Choroid plexus epithelial cell (primary cell): ENCODE measurements at regions not wholly inside any gene's neighbourhood (a gene's known extent, or its start where the extent isn't known, plus 50 kb on each side); places are given as distances from the start of the nearest gene placed in this dataset.

Experiments
- DNase-seq: peaks from one replicate; pipeline ENCODE4 v3.0.0-alpha.2; 2010; ENCODE audit warnings: low read depth
- H3K4me3 ChIP-seq: 2 replicates; pipeline ENCODE4 v1.5.1; 2011; ENCODE audit warnings: low read depth, mild to moderate bottlenecking, control low read depth, low read length, moderate library complexity
- CTCF ChIP-seq: conservative IDR thresholded peaks from 2 replicates; pipeline ENCODE4 v1.5.1; 2011; ENCODE audit warnings: low read depth, mild to moderate bottlenecking, control low read depth, inconsistent platforms, low read length, moderate library complexity

- no peak overlapping the region for H3K4me3 ChIP-seq
- no peak for TF ChIP-seq CTCF
- no peak for DNase-seq
Observed at GRCh38 chr2:236714080-236714479, 144.5 kb downstream of the ACKR3 start.

GRCh38 chr2:236715077-236715476 lies 145.5 kb downstream of the ACKR3 start:
- H3K4me3 ChIP-seq = no peak overlapping the region
- DNase-seq = no peak
- no peak for TF ChIP-seq CTCF

- no peak overlapping the region for H3K4me3 ChIP-seq
- TF ChIP-seq CTCF = no peak
- no peak for DNase-seq
Observed at GRCh38 chr2:236715491-236715961, 145.9 kb downstream of the ACKR3 start.

- H3K4me3 ChIP-seq = no peak overlapping the region
- TF ChIP-seq CTCF = no peak
- DNase-seq = no peak
Observed at GRCh38 chr2:236717120-236717519, 147.5 kb downstream of the ACKR3 start.

GRCh38 chr2:236717729-236718128 lies 148.1 kb downstream of the ACKR3 start:
- no peak for TF ChIP-seq CTCF
- DNase-seq = peak; percentile 35
- no peak overlapping the region for H3K4me3 ChIP-seq

GRCh38 chr2:236718207-236718992 lies 148.8 kb downstream of the ACKR3 start:
- no peak for DNase-seq
- no peak overlapping the region for H3K4me3 ChIP-seq
- TF ChIP-seq CTCF = no peak

GRCh38 chr2:236719192-236719635 lies 149.6 kb downstream of the ACKR3 start:
- DNase-seq = no peak
- TF ChIP-seq CTCF = no peak
- H3K4me3 ChIP-seq = no peak overlapping the region
